ENCODE measurements at regions not wholly inside any gene's neighbourhood (a gene's known extent, or its start where the extent isn't known, plus 50 kb on each side); places are given as distances from the start of the nearest gene placed in this dataset.

- no peak for DNase-seq (ENCODE audit: low spot score)
- in situ Hi-C loops (cut with MboI; ENCODE audit: low pct_unique_long_range_greater_than_20kb, low sequenced_read_pairs, unreplicated experiment) = no loop called here
- no peak for TF ChIP-seq CTCF (IDR thresholded peaks at IDR 0.05; ENCODE audit: extremely low read depth, insufficient read depth, missing control alignments)
Measured at GRCh38 chr9:26034786-26035185, 356.5 kb upstream of the TUSC1 start.

GRCh38 chr9:26033336-26033735, 355.1 kb upstream of the TUSC1 start:
- in situ Hi-C loops (cut with MboI; ENCODE audit: low pct_unique_long_range_greater_than_20kb, low sequenced_read_pairs, unreplicated experiment) = no loop called here
- no peak for TF ChIP-seq CTCF (IDR thresholded peaks at IDR 0.05; ENCODE audit: extremely low read depth, insufficient read depth, missing control alignments)

GRCh38 chr9:26026423-26027100, 348.3 kb upstream of the TUSC1 start:
- DNase-seq (ENCODE audit: low spot score) = no peak
- in situ Hi-C loops (cut with MboI; ENCODE audit: low pct_unique_long_range_greater_than_20kb, low sequenced_read_pairs, unreplicated experiment) = no loop called here
- TF ChIP-seq CTCF (IDR thresholded peaks at IDR 0.05; ENCODE audit: extremely low read depth, insufficient read depth, missing control alignments) = no peak

More at GRCh38 chr9:26033336-26033735, 355.1 kb upstream of the TUSC1 start:
- DNase-seq (ENCODE audit: low spot score) = no peak

GRCh38 chr9:26013199-26013598, 335.0 kb upstream of the TUSC1 start:
- TF ChIP-seq CTCF (IDR thresholded peaks at IDR 0.05; ENCODE audit: extremely low read depth, insufficient read depth, missing control alignments) = no peak
- DNase-seq (ENCODE audit: low spot score) = no peak
- in situ Hi-C loops (cut with MboI; ENCODE audit: low pct_unique_long_range_greater_than_20kb, low sequenced_read_pairs, unreplicated experiment) = no loop called here

- TF ChIP-seq CTCF (IDR thresholded peaks at IDR 0.05; ENCODE audit: extremely low read depth, insufficient read depth, missing control alignments) = no peak
- in situ Hi-C loops (cut with MboI; ENCODE audit: low pct_unique_long_range_greater_than_20kb, low sequenced_read_pairs, unreplicated experiment) = no loop called here
- DNase-seq (ENCODE audit: low spot score) = no peak
Measured at GRCh38 chr9:26012797-26013196, 334.6 kb upstream of the TUSC1 start.

GRCh38 chr9:25994605-25995004, 316.4 kb upstream of the TUSC1 start:
- no peak for DNase-seq (ENCODE audit: low spot score)
- in situ Hi-C loops (cut with MboI; ENCODE audit: low pct_unique_long_range_greater_than_20kb, low sequenced_read_pairs, unreplicated experiment) = no loop called here
- TF ChIP-seq CTCF (IDR thresholded peaks at IDR 0.05; ENCODE audit: extremely low read depth, insufficient read depth, missing control alignments) = no peak

Data from GM13977 (cell line).